Liver (tissue), 8 donors: ENCODE measurements at regions not wholly inside any gene's neighbourhood (a gene's known extent, or its start where the extent isn't known, plus 50 kb on each side); places are given as distances from the start of the nearest gene placed in this dataset.

ENCODE experiments used
- DNase-seq: peaks from one replicate; pipeline ENCODE4 v3.0.0-alpha.2; 2017; ENCODE audit warnings: low spot score
- H3K27ac ChIP-seq, 2 donors: one replicate each; pipeline ENCODE4 v1.7.0; 2013; ENCODE audit warnings: inconsistent platforms in 2 of 2, low read length in 2 of 2, control low read depth in 1 of 2, low read depth in 1 of 2, mild to moderate bottlenecking in 1 of 2
- H3K27me3 ChIP-seq, 4 donors: one replicate each; pipeline versions ENCODE4 v1.6.1 to v1.7.0; 2013; ENCODE audit warnings: low read length in 3 of 4, inconsistent platforms in 1 of 4, mild to moderate bottlenecking in 1 of 4, moderate library complexity in 1 of 4; ENCODE audit not compliant: control insufficient read depth in 4 of 4, insufficient read depth in 4 of 4
- H3K36me3 ChIP-seq, 4 donors: one replicate each; pipeline versions ENCODE4 v1.6.1 to v1.7.0; 2013; ENCODE audit warnings: low read length in 3 of 4, mild to moderate bottlenecking in 3 of 4, low read depth in 1 of 4, moderate library complexity in 1 of 4; ENCODE audit not compliant: control insufficient read depth in 4 of 4, insufficient read depth in 3 of 4
- H3K4me1 ChIP-seq, 4 donors: one replicate each; pipeline versions ENCODE4 v1.6.1 to v1.7.0; 2013; ENCODE audit warnings: low read length in 3 of 4, mild to moderate bottlenecking in 3 of 4, moderate library complexity in 1 of 4; ENCODE audit not compliant: control insufficient read depth in 4 of 4, insufficient read depth in 4 of 4
- H3K4me3 ChIP-seq, 3 donors: one replicate each; pipeline versions ENCODE4 v1.6.1 to v1.7.0; 2013; ENCODE audit warnings: low read length in 3 of 3, control low read depth in 1 of 3, low read depth in 1 of 3, mild to moderate bottlenecking in 1 of 3
- H3K9ac ChIP-seq, 2 donors: one replicate each; pipeline ENCODE4 v1.7.0; 2013; ENCODE audit warnings: low read length in 2 of 2, mild to moderate bottlenecking in 2 of 2, moderate library complexity in 2 of 2, control low read depth in 1 of 2, low read depth in 1 of 2
- H3K9me3 ChIP-seq, 4 donors: one replicate each; pipeline versions ENCODE4 v1.6.1 to v1.7.0; 2013; ENCODE audit warnings: low read length in 3 of 4; ENCODE audit not compliant: control insufficient read depth in 4 of 4
- FOXA1 ChIP-seq: IDR thresholded peaks from 2 replicates; pipeline ENCODE4 v1.6.1; 2016; ENCODE audit warnings: antibody characterized with exemption
- FOXA2 ChIP-seq: IDR thresholded peaks from 2 replicates; pipeline ENCODE4 v1.6.1; 2016; ENCODE audit warnings: antibody characterized with exemption
- GABPA ChIP-seq, 2 donors: IDR thresholded peaks in 1 of 2; conservative IDR thresholded peaks in 1 of 2; 2 replicates each; pipeline ENCODE4 v1.6.1; 2016; ENCODE audit warnings: antibody characterized with exemption in 2 of 2, mild to moderate bottlenecking in 1 of 2, moderate library complexity in 1 of 2
- HNF4A ChIP-seq, 2 donors: conservative IDR thresholded peaks; 2 replicates each; pipeline ENCODE4 v1.6.1; 2016; ENCODE audit warnings: antibody characterized with exemption in 2 of 2, mild to moderate bottlenecking in 2 of 2
- HNF4G ChIP-seq: IDR thresholded peaks from 2 replicates; pipeline ENCODE4 v1.6.1; 2016; ENCODE audit warnings: antibody characterized with exemption
- JUND ChIP-seq, 2 donors: IDR thresholded peaks; 2 replicates each; pipeline ENCODE4 v1.6.1; 2016; ENCODE audit warnings: antibody characterized with exemption in 2 of 2
- NR2F2 ChIP-seq: IDR thresholded peaks from 2 replicates; pipeline ENCODE4 v1.6.1; 2016; ENCODE audit warnings: antibody characterized with exemption
- RAD21 ChIP-seq, 2 donors: IDR thresholded peaks; 2 replicates each; pipeline ENCODE4 v1.6.1; 2016; ENCODE audit warnings: antibody characterized with exemption in 2 of 2, mild to moderate bottlenecking in 2 of 2
- RXRA ChIP-seq, 2 donors: IDR thresholded peaks; 2 replicates each; pipeline ENCODE4 v1.6.1; 2017 to 2018; ENCODE audit warnings: antibody characterized with exemption in 2 of 2, mild to moderate bottlenecking in 1 of 2
- SP1 ChIP-seq: IDR thresholded peaks from 2 replicates; pipeline ENCODE4 v1.6.1; 2018; ENCODE audit warnings: antibody characterized with exemption, mild to moderate bottlenecking
- TAF1 ChIP-seq: conservative IDR thresholded peaks from 2 replicates; pipeline ENCODE4 v1.6.1; 2016; ENCODE audit warnings: antibody characterized with exemption, mild to moderate bottlenecking
- YY1 ChIP-seq: IDR thresholded peaks from 2 replicates; pipeline ENCODE4 v1.6.1; 2016; ENCODE audit warnings: antibody characterized with exemption, mild to moderate bottlenecking
- WGBS: extraction: QIAGEN DNeasy Blood & Tissue Kit; methylation state at CpG from one replicate; pipeline ENCODE4 v1.1.7; 2013; 5-methylcytosine and 5-hydroxymethylcytosine counted together
- TF ChIP-seq, protein P1 (sequence below): IDR thresholded peaks from 2 replicates; pipeline ENCODE4 v1.6.1; 2016; ENCODE audit warnings: antibody characterized with exemption, mild to moderate bottlenecking
- TF ChIP-seq, protein P2 (sequence below): IDR thresholded peaks from 2 replicates; pipeline ENCODE4 v1.6.1; 2016; ENCODE audit warnings: antibody characterized with exemption
- TF ChIP-seq, protein P3 (sequence below): IDR thresholded peaks from 2 replicates; pipeline ENCODE4 v1.6.1; 2016; ENCODE audit warnings: antibody characterized with exemption
- TF ChIP-seq, protein P4 (sequence below): fragments of 150-350 bp; IDR thresholded peaks from 2 replicates; pipeline ENCODE4 v1.5.1; 2017; ENCODE audit warnings: improper control_type of control experiment, low read depth, low read length; ENCODE audit not compliant: missing input control
- TF ChIP-seq, protein P5 (sequence below): IDR thresholded peaks from 2 replicates; pipeline ENCODE4 v1.6.1; 2016; ENCODE audit warnings: antibody characterized with exemption
- donor health status: healthy.
- donor health status: healthy.
- donor health status: healthy.
- donor health status: healthy.
- donor health status: healthy.

DNA sequence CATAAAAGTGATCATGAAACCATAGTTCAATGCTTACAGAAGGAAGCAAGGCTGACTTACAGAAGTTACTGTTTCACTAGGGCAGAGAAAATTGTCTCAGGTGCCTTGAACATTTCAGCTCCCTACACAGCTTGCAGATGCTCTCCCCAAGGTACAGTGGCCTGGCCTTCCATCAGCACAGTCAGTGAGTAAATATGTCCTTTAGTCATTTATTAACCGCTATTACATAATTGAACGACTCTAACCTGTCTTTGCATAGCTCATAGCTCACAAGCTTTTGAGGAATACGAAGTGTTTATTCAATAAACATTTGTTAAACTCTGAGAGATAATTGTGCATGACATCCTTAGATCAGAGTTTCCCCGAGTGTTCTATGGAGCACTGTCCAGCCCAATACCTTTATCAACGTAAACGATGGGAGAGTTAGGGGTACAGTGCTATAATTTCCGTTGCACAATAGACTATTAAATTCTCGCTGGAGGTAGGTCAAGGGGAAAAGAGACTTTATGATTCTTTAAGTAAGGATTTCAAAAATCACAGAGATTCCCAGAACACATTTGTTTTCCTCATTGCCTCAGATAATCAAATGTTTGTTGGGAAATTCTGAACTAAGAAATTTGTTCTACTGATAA lies 677.8 kb downstream of the TSN start (continued):
- TF ChIP-seq, protein P1, sequence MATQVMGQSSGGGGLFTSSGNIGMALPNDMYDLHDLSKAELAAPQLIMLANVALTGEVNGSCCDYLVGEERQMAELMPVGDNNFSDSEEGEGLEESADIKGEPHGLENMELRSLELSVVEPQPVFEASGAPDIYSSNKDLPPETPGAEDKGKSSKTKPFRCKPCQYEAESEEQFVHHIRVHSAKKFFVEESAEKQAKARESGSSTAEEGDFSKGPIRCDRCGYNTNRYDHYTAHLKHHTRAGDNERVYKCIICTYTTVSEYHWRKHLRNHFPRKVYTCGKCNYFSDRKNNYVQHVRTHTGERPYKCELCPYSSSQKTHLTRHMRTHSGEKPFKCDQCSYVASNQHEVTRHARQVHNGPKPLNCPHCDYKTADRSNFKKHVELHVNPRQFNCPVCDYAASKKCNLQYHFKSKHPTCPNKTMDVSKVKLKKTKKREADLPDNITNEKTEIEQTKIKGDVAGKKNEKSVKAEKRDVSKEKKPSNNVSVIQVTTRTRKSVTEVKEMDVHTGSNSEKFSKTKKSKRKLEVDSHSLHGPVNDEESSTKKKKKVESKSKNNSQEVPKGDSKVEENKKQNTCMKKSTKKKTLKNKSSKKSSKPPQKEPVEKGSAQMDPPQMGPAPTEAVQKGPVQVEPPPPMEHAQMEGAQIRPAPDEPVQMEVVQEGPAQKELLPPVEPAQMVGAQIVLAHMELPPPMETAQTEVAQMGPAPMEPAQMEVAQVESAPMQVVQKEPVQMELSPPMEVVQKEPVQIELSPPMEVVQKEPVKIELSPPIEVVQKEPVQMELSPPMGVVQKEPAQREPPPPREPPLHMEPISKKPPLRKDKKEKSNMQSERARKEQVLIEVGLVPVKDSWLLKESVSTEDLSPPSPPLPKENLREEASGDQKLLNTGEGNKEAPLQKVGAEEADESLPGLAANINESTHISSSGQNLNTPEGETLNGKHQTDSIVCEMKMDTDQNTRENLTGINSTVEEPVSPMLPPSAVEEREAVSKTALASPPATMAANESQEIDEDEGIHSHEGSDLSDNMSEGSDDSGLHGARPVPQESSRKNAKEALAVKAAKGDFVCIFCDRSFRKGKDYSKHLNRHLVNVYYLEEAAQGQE: peak; percentile 37
- TF ChIP-seq FOXA1: peak; percentile 91
- TF ChIP-seq JUND (IDR thresholded peaks at IDR 0.05): peak in 1 of 2 donors; percentile 83

DNA sequence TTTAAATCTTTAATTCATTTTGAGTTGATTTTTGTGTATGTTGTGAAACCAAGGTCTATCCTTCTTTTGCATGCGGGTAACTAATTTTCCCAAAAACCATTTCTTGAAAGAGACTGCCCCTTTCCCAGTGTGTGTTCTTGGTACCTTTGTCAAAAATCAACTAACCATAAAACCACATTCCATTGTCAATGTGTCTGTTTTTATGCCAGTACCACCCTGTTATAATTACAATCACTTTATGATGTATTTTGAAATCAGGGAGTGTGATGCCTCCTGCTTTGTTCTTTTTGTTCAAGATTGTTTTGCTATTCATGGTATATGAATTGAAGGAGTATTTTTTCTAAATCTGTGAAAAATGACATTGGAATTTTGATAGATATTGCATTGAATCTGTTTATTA lies 689.6 kb downstream of the TSN start:
- no peak for TF ChIP-seq RAD21 (IDR thresholded peaks at IDR 0.05)
- Histone ChIP-seq H3K9me3 (no peaks in the 10 kb centered on the region), H3K36me3 (no peaks in the 10 kb centered on the region), H3K27me3 (no peaks in the 10 kb centered on the region), H3K27ac (no peak overlapping the region), H3K4me1 (peaks cover 0 to 7% (median 1%) of the 10 kb centered on the region in 4 donors), H3K4me3 (no peak overlapping the region), H3K9ac (no peak overlapping the region)
- 100% methylated on average over 1 of the region's 1 CpG for WGBS
- no peak for DNase-seq

DNA sequence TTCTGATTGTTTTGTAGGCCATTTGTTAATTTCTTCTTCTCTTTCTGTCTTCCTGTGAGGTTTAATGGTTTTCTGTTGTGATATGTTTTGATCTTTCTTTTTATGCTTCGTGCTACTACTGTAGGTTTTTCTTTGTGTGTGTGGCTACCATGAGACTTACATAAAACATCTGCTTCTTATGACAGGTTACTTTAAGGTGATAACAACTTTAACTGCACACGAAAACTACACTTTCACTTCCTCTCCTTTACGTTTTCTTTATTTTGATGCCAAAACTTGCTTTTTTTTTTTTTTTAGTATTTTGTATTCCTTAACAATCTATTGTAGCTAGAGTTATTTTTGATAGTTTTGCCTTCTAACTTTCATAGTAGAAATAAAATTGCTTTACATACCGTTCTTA lies 691.3 kb downstream of the TSN start:
- Histone ChIP-seq H3K4me1 (peaks cover 0 to 12% (median 1%) of the 10 kb centered on the region in 4 donors), H3K27ac (no peak overlapping the region), H3K9ac (no peak overlapping the region), H3K36me3 (no peaks in the 10 kb centered on the region), H3K9me3 (no peaks in the 10 kb centered on the region), H3K4me3 (no peak overlapping the region), H3K27me3 (no peaks in the 10 kb centered on the region)
- no peak for DNase-seq
- 71% methylated on average over 4 of the region's 4 CpGs for WGBS
- TF ChIP-seq YY1 (no peak), TAF1 (no peak), GABPA (IDR thresholded peaks at IDR 0.05 in 1 of 2, conservative IDR thresholded peaks at IDR 0.05 in 1 of 2) (no peak), JUND (IDR thresholded peaks at IDR 0.05) (no peak), SP1 (no peak), HNF4G (no peak), HNF4A (conservative IDR thresholded peaks at IDR 0.05) (no peak), NR2F2 (no peak), FOXA2 (no peak), RAD21 (IDR thresholded peaks at IDR 0.05) (no peak), FOXA1 (no peak), RXRA (IDR thresholded peaks at IDR 0.05) (no peak)
- TF ChIP-seq, protein P2, sequence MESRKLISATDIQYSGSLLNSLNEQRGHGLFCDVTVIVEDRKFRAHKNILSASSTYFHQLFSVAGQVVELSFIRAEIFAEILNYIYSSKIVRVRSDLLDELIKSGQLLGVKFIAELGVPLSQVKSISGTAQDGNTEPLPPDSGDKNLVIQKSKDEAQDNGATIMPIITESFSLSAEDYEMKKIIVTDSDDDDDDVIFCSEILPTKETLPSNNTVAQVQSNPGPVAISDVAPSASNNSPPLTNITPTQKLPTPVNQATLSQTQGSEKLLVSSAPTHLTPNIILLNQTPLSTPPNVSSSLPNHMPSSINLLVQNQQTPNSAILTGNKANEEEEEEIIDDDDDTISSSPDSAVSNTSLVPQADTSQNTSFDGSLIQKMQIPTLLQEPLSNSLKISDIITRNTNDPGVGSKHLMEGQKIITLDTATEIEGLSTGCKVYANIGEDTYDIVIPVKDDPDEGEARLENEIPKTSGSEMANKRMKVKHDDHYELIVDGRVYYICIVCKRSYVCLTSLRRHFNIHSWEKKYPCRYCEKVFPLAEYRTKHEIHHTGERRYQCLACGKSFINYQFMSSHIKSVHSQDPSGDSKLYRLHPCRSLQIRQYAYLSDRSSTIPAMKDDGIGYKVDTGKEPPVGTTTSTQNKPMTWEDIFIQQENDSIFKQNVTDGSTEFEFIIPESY: no peak
- TF ChIP-seq, protein P3, sequence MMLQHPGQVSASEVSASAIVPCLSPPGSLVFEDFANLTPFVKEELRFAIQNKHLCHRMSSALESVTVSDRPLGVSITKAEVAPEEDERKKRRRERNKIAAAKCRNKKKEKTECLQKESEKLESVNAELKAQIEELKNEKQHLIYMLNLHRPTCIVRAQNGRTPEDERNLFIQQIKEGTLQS: no peak
- TF ChIP-seq, protein P4, sequence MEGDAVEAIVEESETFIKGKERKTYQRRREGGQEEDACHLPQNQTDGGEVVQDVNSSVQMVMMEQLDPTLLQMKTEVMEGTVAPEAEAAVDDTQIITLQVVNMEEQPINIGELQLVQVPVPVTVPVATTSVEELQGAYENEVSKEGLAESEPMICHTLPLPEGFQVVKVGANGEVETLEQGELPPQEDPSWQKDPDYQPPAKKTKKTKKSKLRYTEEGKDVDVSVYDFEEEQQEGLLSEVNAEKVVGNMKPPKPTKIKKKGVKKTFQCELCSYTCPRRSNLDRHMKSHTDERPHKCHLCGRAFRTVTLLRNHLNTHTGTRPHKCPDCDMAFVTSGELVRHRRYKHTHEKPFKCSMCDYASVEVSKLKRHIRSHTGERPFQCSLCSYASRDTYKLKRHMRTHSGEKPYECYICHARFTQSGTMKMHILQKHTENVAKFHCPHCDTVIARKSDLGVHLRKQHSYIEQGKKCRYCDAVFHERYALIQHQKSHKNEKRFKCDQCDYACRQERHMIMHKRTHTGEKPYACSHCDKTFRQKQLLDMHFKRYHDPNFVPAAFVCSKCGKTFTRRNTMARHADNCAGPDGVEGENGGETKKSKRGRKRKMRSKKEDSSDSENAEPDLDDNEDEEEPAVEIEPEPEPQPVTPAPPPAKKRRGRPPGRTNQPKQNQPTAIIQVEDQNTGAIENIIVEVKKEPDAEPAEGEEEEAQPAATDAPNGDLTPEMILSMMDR: no peak
- TF ChIP-seq, protein P1: no peak
- TF ChIP-seq, protein P5, sequence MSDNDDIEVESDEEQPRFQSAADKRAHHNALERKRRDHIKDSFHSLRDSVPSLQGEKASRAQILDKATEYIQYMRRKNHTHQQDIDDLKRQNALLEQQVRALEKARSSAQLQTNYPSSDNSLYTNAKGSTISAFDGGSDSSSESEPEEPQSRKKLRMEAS: no peak
